IMR-90 (cell line): ENCODE measurements at regions not wholly inside any gene's neighbourhood (a gene's known extent, or its start where the extent isn't known, plus 50 kb on each side); places are given as distances from the start of the nearest gene placed in this dataset.

Source experiments
- ATAC-seq: fragments of 200-7000 bp; cut with Tn5 transposase; 2 replicates; pipeline ENCODE4 v1.9.1; 2020; ENCODE audit warnings: low read depth, mild to moderate bottlenecking, moderate library complexity
- BruUV-seq: library from RNA; stranded (reverse); fragments of 400-500 nt; replicated peaks from 2 replicates; lab custom pipeline; 2021; lab: Mats Ljungman, UMichigan
- CTCF ChIA-PET: fragments of 300-600 bp; formaldehyde crosslinking; extraction: SDS; loops from one replicate; lab custom pipeline; 2021; ENCODE audit warnings: antibody characterized with exemption; lab: Yijun Ruan, JAX
- POLR2A ChIA-PET: fragments of 300-600 bp; sonication (Branson Sonifier 250); formaldehyde crosslinking; loops from one replicate; lab custom pipeline; 2022; ENCODE audit warnings: antibody characterized with exemption; ENCODE audit not compliant: unreplicated experiment; lab: Charles Lee
- DNase-seq: peaks from one replicate; pipeline ENCODE4 v3.0.0; 2013
- H2AFZ ChIP-seq: replicated peaks from 2 replicates; pipeline ENCODE3; 2013; ENCODE audit warnings: low read length, mild to moderate bottlenecking; ENCODE audit not compliant: poor library complexity
- H2AK5ac ChIP-seq: 2 replicates; pipeline ENCODE4 v1.6.1; 2013; ENCODE audit warnings: low read depth, low read length, inconsistent platforms
- H2AK9ac ChIP-seq: replicated peaks from 2 replicates; pipeline ENCODE3; 2013; ENCODE audit warnings: mild to moderate bottlenecking, low read depth, low read length, moderate library complexity; ENCODE audit not compliant: poor library complexity
- H2BK120ac ChIP-seq: 2 replicates; pipeline ENCODE4 v1.6.1; 2013; ENCODE audit warnings: low read depth, low read length, inconsistent platforms
- H2BK15ac ChIP-seq: 3 replicates; pipeline ENCODE4 v1.6.1; 2013; ENCODE audit warnings: low read depth, low read length, inconsistent platforms
- H2BK20ac ChIP-seq: 2 replicates; pipeline ENCODE4 v1.6.1; 2013; ENCODE audit warnings: low read depth, mild to moderate bottlenecking, inconsistent platforms, low read length, moderate library complexity
- H2BK5ac ChIP-seq: 2 replicates; pipeline ENCODE4 v1.6.1; 2013; ENCODE audit warnings: mild to moderate bottlenecking, low read depth, low read length, inconsistent platforms; ENCODE audit not compliant: poor library complexity, severe bottlenecking
- H3K14ac ChIP-seq: replicated peaks from 2 replicates; pipeline ENCODE4 v1.6.1; 2013; ENCODE audit warnings: low read depth, low read length, inconsistent platforms
- H3K18ac ChIP-seq: 2 replicates; pipeline ENCODE4 v1.6.1; 2013; ENCODE audit warnings: low read depth, low read length, control low read depth
- H3K23ac ChIP-seq: 2 replicates; pipeline ENCODE4 v1.6.1; 2013; ENCODE audit warnings: low read depth, low read length, inconsistent platforms
- H3K27ac ChIP-seq: 2 replicates; pipeline ENCODE4 v1.5.1; 2013; ENCODE audit warnings: mild to moderate bottlenecking, control low read depth, low read length; ENCODE audit not compliant: insufficient read depth
- H3K27me3 ChIP-seq: 2 replicates; pipeline ENCODE4 v1.6.1; 2013; ENCODE audit warnings: low read length; ENCODE audit not compliant: control insufficient read depth, insufficient read depth
- H3K36me3 ChIP-seq: 2 replicates; pipeline ENCODE4 v1.6.1; 2013; ENCODE audit warnings: low read length, mixed read lengths; ENCODE audit not compliant: control insufficient read depth, insufficient read depth
- H3K4ac ChIP-seq: 2 replicates; pipeline ENCODE4 v1.6.1; 2013; ENCODE audit warnings: low read depth, low read length, inconsistent platforms
- H3K4me1 ChIP-seq: 2 replicates; pipeline ENCODE4 v1.6.1; 2013; ENCODE audit warnings: low read length, mixed read lengths; ENCODE audit not compliant: control insufficient read depth, insufficient read depth
- H3K4me2 ChIP-seq: 2 replicates; pipeline ENCODE4 v1.6.1; 2013; ENCODE audit warnings: low read depth, mild to moderate bottlenecking, control low read depth, low read length, moderate library complexity
- H3K4me3 ChIP-seq: 2 replicates; pipeline ENCODE4 v1.5.1; 2013; ENCODE audit warnings: low read depth, mild to moderate bottlenecking, control low read depth, low read length, moderate library complexity; ENCODE audit not compliant: insufficient read depth
- H3K56ac ChIP-seq: 2 replicates; pipeline ENCODE4 v1.6.1; 2013; ENCODE audit warnings: low read length, inconsistent platforms; ENCODE audit not compliant: insufficient read depth; ENCODE audit errors: extremely low read depth
- H3K79me1 ChIP-seq, 2 experiments: 2 replicates each; pipeline ENCODE4 v1.6.1; 2013; ENCODE audit warnings: low read length in 2 of 2, inconsistent platforms in 1 of 2, low read depth in 1 of 2
- H3K9ac ChIP-seq: 2 replicates; pipeline ENCODE4 v1.6.1; 2013; ENCODE audit warnings: low read depth, low read length, control low read depth
- H3K9me1 ChIP-seq: 2 replicates; pipeline ENCODE4 v1.6.1; 2013; ENCODE audit warnings: low read length, inconsistent platforms; ENCODE audit not compliant: insufficient read depth
- H3K9me3 ChIP-seq: 2 replicates; pipeline ENCODE4 v1.6.1; 2013; ENCODE audit warnings: low read length; ENCODE audit not compliant: control insufficient read depth, insufficient read depth
- H4K20me1 ChIP-seq: 2 replicates; pipeline ENCODE4 v1.6.1; 2013; ENCODE audit warnings: low read length, inconsistent platforms; ENCODE audit not compliant: insufficient read depth
- H4K5ac ChIP-seq: 2 replicates; pipeline ENCODE4 v1.6.1; 2013; ENCODE audit warnings: mild to moderate bottlenecking, low read depth, low read length, control low read depth
- H4K8ac ChIP-seq, 2 experiments: 2 replicates each; pipeline ENCODE4 v1.6.1; 2013; ENCODE audit warnings: low read depth in 2 of 2, low read length in 2 of 2, control low read depth in 1 of 2, inconsistent platforms in 1 of 2
- H4K91ac ChIP-seq: 2 replicates; pipeline ENCODE4 v1.6.1; 2013; ENCODE audit warnings: low read depth, low read length, inconsistent platforms; ENCODE audit not compliant: insufficient read depth
- BHLHE40 ChIP-seq: fragments of 150-350 bp; IDR thresholded peaks from 2 replicates; pipeline ENCODE4 v1.6.1; 2016; ENCODE audit warnings: mild to moderate bottlenecking, low read depth, low read length
- CEBPB ChIP-seq: IDR thresholded peaks from 2 replicates; pipeline ENCODE4 v1.6.1; 2012; ENCODE audit warnings: low read depth, low read length, improper control_type of control experiment
- CHD1 ChIP-seq: IDR thresholded peaks from 2 replicates; pipeline ENCODE4 v1.6.1; 2012; ENCODE audit warnings: low read depth, low read length, improper control_type of control experiment
- ELK1 ChIP-seq: fragments of 150-350 bp; IDR thresholded peaks from 2 replicates; pipeline ENCODE4 v1.6.1; 2016; ENCODE audit warnings: low read depth, mild to moderate bottlenecking, low read length, moderate library complexity, borderline replicate concordance
- MAFK ChIP-seq: IDR thresholded peaks from 2 replicates; pipeline ENCODE4 v1.6.1; 2012; ENCODE audit warnings: low read depth, low read length, improper control_type of control experiment
- MAZ ChIP-seq: IDR thresholded peaks from 2 replicates; pipeline ENCODE4 v1.6.1; 2012; ENCODE audit warnings: low read depth, mild to moderate bottlenecking, low read length, improper control_type of control experiment, moderate library complexity, borderline replicate concordance
- MXI1 ChIP-seq: IDR thresholded peaks from 2 replicates; pipeline ENCODE4 v1.6.1; 2012; ENCODE audit warnings: low read depth, mild to moderate bottlenecking, low read length, moderate library complexity, borderline replicate concordance
- NFE2L2 ChIP-seq: fragments of 150-350 bp; IDR thresholded peaks from 2 replicates; pipeline ENCODE4 v1.6.1; 2016; ENCODE audit warnings: low read depth, mild to moderate bottlenecking, low read length
- RFX5 ChIP-seq: IDR thresholded peaks from 2 replicates; pipeline ENCODE4 v1.8.0; 2012; ENCODE audit warnings: low read depth, mild to moderate bottlenecking, low read length, moderate library complexity
- SMC3 ChIP-seq: fragments of 150-350 bp; IDR thresholded peaks from 2 replicates; pipeline ENCODE4 v1.6.1; 2016; ENCODE audit warnings: low read depth, mild to moderate bottlenecking, antibody characterized with exemption, low read length, moderate library complexity
- WGBS, 2 experiments: methylation state at CpG; one replicate each; pipeline versions ENCODE4 v1.1.5 to v1.1.7; 2013; ENCODE audit warnings: missing lambda C conversion rate in 2 of 2; ENCODE audit not compliant: insufficient read length in 1 of 2; ENCODE audit errors: extremely low coverage in 2 of 2; 5-methylcytosine and 5-hydroxymethylcytosine counted together
- dilution Hi-C: fragments of 300-500 bp; cut with HindIII; formaldehyde crosslinking; loops from one replicate; pipeline ENCODE4 v1.14.3; 2018; ENCODE audit warnings: low sequenced_read_pairs; ENCODE audit not compliant: unreplicated experiment
- in situ Hi-C: fragments of 300-500 bp; cut with MboI; formaldehyde crosslinking; loops from 3 replicates; pipeline ENCODE4 v1.14.3; 2019; ENCODE audit warnings: low sequenced_read_pairs, inconsistent platforms, mixed read lengths
- intact Hi-C: fragments of 100-400 bp; cut with micrococcal nuclease; formaldehyde crosslinking; loops from 2 replicates; pipeline ENCODE4 v1.10.0; 2022
- TF ChIP-seq, protein P1 (sequence below): fragments of 150-350 bp; IDR thresholded peaks from 2 replicates; pipeline ENCODE4 v1.6.1; 2017; ENCODE audit warnings: mild to moderate bottlenecking, antibody characterized with exemption, low read length, low read depth

GRCh38 chr20:40181676-40182075 lies 507.4 kb downstream of the MAFB start:
- no TSS peak for BruUV-seq
- ChIA-PET CTCF (no interaction called here), POLR2A (no interaction called here)
- Histone ChIP-seq H3K9ac (no peak overlapping the region), H3K14ac (no peak overlapping the region), H3K4me3 (no peak overlapping the region), H4K91ac (no peak overlapping the region), H3K23ac (no peak overlapping the region), H4K20me1 (no peaks in the 10 kb centered on the region), H3K9me1 (no peaks in the 10 kb centered on the region), H2BK15ac (no peak overlapping the region), H3K56ac (no peak overlapping the region), H3K18ac (no peak overlapping the region), H3K9me3 (no peaks in the 10 kb centered on the region), H2AFZ (no peak overlapping the region), H3K4ac (no peak overlapping the region), H3K79me1 (no peaks in the 10 kb centered on the region), H2BK20ac (no peak overlapping the region), H4K5ac (no peak overlapping the region), H3K27me3 (no peaks in the 10 kb centered on the region), H4K8ac (no peak overlapping the region), H2BK5ac (no peak overlapping the region), H3K27ac (no peak overlapping the region), H2AK9ac (no peak overlapping the region), H3K36me3 (no peaks in the 10 kb centered on the region), H2BK120ac (no peak overlapping the region), H3K4me1 (no peaks in the 10 kb centered on the region), H2AK5ac (no peak overlapping the region), H3K4me2 (no peak overlapping the region)
- DNase-seq, result no peak
- ATAC-seq, result no peak
- TF ChIP-seq MXI1 (no peak), MAFK (no peak), NFE2L2 (no peak), SMC3 (no peak), CHD1 (no peak), BHLHE40 (no peak), RFX5 (no peak), MAZ (no peak), ELK1 (no peak), CEBPB (no peak)
- TF ChIP-seq, protein P1, sequence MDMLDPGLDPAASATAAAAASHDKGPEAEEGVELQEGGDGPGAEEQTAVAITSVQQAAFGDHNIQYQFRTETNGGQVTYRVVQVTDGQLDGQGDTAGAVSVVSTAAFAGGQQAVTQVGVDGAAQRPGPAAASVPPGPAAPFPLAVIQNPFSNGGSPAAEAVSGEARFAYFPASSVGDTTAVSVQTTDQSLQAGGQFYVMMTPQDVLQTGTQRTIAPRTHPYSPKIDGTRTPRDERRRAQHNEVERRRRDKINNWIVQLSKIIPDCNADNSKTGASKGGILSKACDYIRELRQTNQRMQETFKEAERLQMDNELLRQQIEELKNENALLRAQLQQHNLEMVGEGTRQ, result no peak
- in situ Hi-C loops, result no loop called here
- WGBS, 2 experiments, result no CpG with 5 or more reads among the region's 3 CpGs
- dilution Hi-C loops, result no loop called here
- intact Hi-C loops, result no loop called here
